ENCODE measurements at regions not wholly inside any gene's neighbourhood (a gene's known extent, or its start where the extent isn't known, plus 50 kb on each side); places are given as distances from the start of the nearest gene placed in this dataset.

DNA sequence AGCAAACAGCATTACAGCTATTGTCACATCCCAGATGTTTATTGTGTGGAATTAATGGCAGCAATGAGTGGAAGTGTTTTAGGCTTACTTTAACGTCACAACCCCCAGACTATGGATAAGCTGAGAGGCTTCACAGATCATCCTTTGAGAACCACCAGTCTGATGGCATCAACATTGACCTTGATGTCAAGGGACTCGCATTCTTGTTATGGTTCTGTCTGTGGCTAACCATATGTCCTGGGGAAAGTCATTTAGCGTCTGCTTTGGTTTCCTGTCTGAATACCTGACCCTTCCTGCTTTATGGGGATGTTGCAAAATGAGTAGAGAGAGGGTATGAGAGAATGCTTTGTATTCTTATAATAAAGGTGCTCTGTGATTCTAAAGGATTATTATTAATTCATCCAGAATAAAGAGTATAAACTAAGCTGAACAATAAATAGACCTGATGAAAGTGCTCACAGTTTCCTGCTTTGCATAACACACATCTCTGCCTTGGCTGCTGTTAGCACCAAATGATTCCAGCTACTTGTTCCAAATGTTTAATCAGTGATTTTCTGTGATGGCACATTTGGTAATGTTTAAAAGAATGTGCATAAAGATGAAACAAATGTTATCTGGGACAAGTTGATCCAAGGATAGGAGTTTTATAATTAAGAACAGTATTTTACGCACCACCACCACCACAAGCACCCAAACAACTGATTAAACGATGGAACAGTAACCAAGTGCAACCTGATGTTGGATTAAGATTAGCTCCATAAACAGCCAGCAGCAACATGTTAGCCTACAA, 116.9 kb upstream of the LRIG3 start:
- DNase-seq = no peak

DNA sequence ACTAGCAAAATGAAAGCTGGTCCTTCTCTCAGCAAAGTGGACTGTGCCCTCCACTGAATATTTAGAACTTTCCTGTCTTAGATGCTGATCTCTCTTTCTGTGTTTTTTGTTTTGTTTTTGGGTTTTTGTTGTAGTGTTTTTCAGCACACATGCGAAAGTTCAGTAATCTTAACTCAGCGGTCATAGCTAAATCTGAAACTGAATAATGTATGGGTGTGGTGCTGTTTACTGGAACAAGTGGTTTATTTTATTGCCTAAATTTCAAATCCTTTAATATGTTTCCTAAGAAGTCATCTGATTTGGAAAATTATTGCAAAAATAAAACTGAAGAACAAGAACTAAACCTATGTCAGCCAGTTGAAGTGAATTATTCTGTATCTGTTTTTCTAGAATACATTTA, 116.0 kb upstream of the LRIG3 start:
- DNase-seq = no peak

DNA sequence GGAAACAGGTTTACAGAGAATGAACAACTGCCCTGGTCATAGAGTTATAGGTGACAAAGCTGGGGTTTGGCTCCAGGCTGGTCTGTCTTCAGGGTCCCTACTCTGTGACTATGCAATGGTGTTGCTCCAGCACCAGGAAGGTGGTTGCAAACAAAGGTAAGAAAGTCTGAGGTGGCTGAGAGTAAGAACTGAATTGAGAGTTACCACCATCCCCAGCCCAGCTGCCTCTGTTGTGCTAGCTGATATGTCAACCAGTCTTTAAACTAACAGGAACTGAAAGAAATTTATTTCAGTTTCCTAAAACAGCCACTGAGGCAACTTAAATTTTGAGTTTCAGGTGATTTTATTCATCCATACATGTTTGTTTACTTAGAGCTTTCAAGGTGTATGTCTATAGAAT, 111.0 kb upstream of the LRIG3 start:
- no peak for DNase-seq

DNA sequence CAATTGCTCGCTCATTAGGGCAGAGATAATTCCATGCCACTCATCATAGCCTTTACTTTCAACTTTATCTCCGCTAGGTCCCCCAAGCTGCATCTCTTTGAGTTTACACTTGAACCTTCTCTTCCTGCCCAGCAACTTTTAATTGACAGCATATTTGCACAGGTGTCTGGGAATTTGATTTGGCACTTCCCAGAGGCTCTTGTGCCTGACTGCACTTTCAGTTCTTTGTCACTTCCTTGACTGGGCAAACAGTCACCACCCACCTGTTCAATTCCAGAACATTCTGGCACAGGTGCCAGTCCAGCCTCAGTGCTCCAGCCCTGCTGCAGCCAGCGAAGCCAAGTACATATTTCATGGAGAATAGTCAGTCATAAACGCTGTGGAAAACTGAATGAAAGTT, 110.1 kb upstream of the LRIG3 start:
- DNase-seq = no peak

DNA sequence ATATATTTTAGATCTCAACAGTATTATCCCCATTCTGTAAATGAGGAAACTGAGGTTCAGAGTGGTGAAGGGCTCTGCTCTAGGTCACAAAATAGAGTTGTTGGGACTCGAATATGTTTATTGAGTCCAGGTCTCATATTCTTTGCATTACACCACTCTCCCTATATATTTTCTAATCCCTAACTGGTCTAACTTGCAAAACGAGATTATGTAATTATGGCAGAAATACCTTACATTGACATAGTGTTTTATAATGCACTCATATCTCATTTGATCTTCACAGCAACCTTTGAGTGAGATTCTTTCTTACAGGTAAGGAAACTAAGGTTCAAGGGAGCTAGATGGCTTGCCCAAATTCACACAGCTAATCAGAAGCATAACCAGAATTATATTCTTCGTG, 106.9 kb upstream of the LRIG3 start:
- DNase-seq = no peak

DNA sequence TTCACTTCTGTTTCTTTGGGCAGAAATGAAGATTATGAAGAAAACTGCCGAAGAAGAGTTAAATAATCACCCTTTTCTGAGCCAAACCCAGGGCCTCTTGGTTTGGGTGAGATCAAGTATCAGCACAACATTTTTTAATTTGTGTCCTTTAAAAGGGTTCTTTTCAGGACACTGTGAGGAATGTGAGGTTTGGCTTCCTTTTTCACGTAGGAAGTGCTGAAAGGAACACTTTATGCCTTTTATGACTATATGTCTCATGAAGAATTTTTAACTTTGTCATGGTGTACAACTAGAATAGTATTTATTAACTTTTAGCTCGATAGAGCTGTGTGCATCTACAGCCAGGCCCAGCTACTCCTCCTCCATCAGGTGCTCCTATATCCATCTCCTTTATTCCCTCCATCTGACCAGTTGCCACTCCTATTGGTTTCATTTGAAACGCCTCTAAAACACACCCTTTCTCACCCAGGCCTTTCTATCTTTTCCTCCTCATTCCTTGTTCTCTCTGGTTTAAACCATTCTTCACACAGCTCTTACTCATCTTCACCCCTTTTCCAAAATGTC, 103.6 kb upstream of the LRIG3 start:
- no peak for DNase-seq

DNA sequence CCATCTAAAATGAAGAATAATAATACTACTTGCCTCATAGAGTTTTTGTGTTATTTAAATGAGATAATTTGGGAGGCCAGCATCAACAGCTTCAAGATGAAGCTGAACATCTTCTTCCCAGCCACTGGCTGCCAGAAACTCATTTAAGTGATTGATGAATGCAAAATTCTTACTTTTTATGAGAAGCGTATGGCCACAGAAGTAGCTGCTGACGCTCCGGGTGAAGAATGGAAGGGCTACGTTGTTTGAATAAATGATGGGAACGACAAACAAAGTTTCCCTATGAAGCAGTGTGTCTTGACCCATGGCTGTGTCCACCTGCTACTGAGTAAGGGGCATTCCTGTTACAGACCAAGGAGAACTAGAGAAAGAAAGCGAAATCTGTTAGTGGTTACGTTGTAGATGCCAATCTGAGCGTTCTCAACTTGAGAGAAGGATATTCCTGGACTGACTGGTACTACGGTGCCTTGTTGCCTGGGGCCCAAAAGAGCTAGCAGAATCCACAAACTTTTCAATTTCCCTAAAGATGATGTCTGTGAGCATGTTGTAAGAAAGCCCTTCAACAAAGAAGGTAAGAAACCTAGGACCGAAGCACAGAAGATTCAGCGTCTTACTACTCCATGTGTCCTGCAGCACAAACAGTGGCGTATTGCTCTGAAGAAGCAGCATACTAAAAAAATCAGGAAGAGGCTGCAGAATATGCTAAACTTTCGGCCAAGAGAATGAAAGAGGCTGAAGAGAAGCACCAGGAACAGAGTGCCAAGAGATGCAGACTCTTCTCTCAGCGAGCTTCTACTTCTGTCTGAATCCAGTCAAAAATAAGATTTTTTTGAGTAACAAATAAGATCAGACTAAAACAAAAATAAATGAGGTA, 100.0 kb upstream of the LRIG3 start:
- DNase-seq = no peak

DNA sequence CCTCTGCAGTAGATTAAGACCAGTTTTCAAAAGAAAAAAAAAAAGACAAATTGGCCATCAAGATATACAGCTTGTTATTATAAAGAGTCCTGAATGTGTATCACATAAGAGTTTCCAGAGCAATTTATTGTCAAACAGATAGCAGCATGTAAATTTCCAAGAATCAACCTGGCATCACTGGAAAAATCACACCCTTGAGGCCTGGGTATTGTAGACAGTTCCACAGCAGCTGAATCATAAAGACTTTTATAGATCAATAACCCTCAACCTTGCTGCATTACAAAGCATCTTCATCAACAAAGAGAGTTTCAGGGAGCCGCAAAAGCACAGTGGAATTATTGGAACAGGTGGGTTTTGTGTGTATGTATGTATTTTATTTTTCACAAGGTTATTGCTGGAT, 94.6 kb upstream of the LRIG3 start:
- DNase-seq = no peak

DNA sequence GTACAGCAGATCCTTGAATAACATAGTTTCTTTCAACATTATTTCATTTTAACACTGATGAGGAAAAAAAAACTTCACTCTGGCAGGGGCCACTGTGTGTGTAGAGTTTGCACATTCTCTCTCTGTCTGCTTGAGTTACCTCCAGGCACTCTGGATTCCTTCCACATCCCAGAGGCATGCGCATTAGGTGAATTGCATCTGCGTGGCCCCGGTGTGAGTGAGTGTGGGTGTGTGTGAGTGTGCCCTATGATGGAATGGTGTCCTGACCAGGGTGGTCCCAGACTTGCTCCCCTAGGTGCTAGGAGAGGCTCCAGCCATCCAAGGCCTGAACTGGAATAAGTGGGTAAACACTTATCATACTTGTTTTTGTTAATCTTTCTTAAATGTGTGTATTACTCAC, 90.6 kb upstream of the LRIG3 start:
- DNase-seq = no peak

DNA sequence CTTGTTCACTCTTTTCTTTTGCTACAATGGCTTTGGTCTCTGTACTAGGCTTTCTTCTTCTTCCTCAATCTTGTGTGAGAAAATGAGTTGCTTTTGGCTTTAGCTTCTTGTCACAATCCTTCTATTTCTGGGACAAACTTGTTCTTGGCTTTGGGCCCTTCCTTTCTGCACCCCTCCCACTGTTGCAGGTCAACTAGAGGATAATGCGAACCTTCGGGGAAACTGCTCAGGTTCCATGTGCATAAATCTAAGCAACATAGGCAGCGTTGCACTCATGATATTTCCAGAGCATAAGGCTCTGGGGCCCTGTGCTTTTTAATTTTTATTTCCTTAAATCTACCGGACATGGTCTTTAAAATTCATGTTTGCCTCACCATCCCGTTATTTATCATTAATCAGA, 89.8 kb upstream of the LRIG3 start:
- DNase-seq = no peak

DNA sequence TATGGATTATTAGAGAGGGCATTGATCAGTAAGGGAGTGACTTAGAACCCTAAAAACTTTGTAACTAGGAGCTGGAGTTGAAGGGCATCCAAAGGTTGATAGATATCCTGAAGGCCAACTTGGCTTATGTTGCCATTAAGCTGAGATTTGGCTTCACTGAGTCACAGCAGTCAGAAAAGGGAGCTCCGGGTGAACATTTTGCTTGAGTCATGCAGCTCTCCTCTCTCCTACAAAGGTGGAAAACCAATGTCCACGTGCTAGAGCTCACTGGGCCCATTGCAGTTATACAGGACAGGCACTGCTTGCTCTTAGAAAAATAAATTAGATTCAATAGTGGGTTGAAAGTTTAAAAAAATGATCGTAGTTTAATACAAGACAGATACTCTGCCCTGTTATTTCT, 87.3 kb upstream of the LRIG3 start:
- no peak for DNase-seq

DNA sequence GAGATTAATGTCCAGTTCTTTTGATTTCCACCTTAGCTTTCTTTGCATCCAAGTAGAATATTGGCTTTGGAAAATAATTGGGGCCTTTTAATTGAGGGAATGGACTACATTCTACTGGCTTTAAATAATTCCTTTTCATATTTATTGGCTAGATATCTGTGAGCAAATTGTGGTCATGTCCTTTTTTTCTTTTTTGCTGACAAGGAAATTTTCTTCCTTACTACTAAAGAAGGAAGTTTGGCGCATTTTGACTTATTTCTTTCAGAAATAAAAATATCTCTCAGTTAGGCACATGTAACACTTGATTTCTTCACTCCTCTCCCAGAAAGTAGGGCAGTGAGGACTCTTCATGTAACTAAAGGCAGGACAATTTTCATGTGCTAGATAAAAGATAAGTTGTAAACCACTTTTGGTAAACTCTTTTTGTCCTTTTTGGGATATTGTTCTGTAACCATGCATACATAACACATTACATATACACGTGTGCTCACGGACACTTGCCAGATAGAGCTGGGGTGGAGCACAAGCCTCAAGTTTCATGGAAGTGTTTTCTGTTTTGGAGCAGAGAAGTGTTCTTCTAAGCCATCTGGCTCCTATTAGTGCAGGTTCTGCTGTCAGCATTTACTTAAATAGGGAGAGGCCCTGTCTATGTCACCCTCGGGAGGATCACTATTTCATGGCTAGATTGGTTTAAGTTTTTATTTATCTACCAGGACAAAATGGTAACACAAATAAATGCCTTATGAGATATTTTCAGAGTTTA, 85.1 kb upstream of the LRIG3 start:
- DNase-seq = no peak

DNA sequence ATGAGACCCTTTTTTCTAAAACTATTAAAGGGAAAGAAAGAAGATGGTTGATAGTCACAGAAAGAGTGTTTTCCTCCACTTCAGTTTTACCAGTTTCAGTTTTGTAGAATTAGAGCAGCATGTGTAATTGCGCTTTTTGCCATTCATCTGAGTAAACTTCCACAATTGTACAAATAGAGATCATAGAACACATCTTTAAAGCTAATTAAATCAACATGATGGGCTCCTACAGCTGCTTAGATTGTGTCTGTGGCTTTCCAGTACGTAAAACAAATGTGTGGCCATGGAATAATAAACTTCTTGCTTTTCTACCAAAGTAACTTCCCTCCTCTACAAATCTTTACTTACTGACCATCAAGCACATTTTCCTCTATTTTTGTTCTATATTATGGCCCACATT, 84.2 kb upstream of the LRIG3 start:
- DNase-seq = no peak

DNA sequence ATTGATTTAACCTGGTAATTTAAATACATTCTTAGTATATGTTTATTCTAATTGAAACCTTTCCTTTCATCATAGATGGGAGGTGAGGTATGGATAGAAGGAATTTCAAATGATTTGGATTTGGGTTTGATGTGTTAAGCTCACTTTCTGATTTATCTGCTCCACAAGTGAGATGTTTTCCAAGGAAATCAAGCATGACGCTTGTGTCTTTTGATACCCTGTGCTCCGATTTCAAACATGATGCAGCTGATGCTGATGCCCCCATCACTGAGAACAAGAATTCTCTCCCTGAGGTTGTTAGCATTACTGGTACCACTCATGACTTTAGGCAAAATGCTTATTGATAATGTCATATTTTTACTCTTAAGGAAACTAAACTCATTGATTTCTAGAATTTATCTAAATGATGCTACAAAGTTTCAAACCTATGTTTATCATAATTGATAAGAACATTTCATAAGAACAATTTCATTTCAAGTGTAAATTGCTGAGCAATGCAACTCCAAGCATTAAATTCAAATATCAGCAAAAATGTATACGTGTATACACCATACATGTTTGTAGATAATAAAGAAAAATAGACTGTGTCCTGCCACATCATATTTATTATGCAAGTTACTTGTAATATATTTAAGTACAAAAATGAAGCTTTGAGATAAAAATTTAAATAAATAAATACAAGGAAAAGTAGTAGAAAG, 75.5 kb upstream of the LRIG3 start:
- no peak for DNase-seq

DNA sequence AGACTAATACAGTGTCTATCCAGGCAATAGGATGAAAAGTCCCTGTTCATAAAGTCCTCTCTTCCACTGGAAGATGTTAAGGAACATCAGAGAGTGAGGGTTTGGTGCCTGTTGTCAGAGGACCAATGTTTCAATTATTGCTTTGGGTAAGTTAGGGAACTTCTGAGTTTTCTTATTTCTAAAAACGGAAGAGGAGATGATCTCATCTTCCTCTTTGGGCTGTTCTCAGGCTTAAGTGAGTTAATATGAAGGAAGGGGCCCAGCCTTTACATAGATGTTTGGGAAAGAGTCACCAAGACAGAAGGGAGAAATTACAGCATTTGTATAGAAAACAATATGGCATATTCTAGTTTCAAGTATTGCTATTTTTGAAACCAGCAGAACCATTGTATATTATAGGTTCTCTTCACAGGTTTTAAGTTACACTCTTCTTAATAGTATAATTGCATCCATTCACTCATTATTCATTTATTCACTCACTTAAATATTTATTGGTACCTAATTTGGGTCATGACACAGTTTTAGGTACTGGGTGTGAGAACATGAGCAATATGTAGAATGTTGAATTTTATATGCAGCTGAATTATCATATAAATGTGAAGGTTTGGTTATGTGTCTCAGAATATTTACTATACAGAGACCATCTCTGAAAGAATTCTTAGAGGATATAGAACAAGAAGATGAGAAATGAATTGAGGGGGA, 68.5 kb upstream of the LRIG3 start:
- no peak for DNase-seq

DNA sequence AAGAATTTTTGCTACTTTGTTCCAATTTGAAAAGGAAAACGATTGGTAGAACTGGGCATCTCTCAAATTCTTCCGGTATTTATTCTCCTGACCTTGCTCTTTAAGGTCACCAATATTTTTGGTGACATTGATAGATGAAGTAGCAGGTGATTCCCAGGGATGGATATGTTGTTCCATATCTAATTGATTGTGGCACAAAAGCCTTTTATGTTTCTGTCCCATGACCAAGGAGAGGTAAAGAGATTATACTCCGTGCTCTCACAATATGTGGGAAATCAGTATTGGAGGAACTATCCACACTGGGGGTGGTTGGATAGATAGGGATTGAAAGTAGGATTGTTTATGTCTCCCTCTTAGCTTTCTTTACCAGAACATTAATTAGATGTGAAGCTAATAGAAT, 61.7 kb upstream of the LRIG3 start:
- DNase-seq = no peak

DNA sequence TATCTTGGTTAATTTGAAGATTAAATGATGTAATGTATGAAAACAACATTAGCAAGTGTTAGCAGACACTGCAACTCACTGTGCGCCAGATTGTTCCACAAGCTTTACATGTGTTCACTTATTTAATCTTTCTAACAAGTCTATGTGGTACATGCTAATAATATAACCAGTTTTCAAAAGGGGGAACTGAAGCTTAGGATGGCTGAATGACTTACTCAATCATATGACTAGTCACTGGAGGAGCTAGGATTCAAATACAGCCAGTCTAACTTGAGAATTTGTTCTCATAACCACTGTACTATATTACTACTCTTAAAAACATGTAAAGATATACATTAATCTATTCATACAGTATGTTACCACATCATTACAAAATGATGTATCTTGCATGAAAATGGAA, 60.5 kb upstream of the LRIG3 start:
- DNase-seq = no peak

DNA sequence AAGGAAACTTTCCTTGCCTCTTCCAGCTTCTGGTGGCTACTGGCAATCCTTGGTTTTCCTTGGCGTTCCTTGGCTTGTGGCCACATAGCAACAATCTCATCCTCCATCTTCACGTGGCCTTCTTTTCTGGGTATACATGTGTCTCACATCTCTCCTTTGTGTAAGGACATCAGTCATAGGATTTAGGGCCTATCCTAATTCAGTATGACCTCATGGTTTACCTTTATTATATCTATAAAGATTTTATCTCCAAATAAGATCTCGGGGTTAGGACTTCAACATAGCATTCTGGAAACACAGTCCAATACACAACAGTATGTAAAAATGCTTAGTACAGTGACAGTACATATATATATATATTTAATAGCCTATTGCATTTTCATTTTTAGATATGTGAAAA, 58.4 kb upstream of the LRIG3 start:
- no peak for DNase-seq

DNA sequence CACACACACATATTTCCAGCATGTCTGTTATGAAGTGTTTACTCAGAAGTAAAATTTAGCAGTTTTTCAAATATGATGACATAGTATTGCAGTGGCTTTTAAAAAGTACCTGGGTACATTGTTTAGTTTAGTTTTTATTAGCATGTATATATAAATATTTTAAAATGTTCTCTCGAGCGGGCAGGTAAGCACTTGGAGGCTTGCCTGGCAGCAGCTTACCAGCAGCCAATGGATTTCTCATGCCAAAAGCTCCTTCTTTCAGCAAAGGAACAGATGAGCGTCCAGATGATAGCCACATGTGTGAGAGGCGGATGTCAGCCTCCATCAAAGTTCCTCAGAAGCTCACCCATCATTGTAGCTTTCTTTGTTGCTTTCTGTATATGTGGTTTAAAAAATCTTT, 57.2 kb upstream of the LRIG3 start:
- no peak for DNase-seq

DNA sequence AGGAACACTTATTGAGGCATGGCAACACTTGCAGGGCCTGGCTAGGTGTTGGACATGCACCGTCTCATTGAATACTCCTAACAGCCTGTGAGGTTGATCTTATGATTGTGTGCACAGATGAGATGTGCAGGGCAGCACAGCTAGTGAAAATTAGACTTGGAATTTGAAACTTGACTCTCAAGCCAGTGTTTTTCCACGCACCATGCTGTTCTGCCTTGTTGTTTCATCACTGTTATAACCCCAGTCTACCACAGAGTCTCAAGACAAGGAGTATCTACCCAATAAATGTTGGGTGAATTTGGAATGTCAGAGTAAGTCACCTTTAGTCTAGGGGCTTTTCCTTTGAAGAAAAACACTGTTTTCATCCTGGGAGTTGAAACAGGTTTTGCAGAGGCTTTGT, 55.8 kb upstream of the LRIG3 start:
- no peak for DNase-seq

All from NCI-H1105 treated with DMSO at 0.1 percent for 48 hours (cell line).